MCF 10A (cell line): ENCODE measurements at regions not wholly inside any gene's neighbourhood (a gene's known extent, or its start where the extent isn't known, plus 50 kb on each side); places are given as distances from the start of the nearest gene placed in this dataset.

Experiments
- BruUV-seq: library from RNA; stranded (reverse); fragments of 400-500 nt; replicated peaks from 2 replicates; lab custom pipeline; 2021; lab: Mats Ljungman, UMichigan
- CTCF ChIA-PET: fragments of 300-600 bp; sonication (Branson Sonifier 250); formaldehyde crosslinking; extraction: SDS; loops from one replicate; lab custom pipeline; 2021; ENCODE audit warnings: antibody characterized with exemption, inconsistent platforms; lab: Yijun Ruan, JAX
- POLR2A ChIA-PET: fragments of 300-600, 350-650 bp; sonication (Branson Sonifier 250); formaldehyde crosslinking; extraction: SDS; loops from one replicate; lab custom pipeline; 2020; ENCODE audit warnings: antibody characterized with exemption, inconsistent platforms; lab: Yijun Ruan, JAX
- DNase-seq: peaks from one replicate; pipeline ENCODE4 v3.0.0-alpha.2; 2018; ENCODE audit not compliant: unreplicated experiment
- H3K27ac Mint-ChIP-seq: one replicate; pipeline ENCODE4 v1.8.0; 2022; ENCODE audit warnings: mild to moderate bottlenecking, low read depth, mixed read lengths; ENCODE audit not compliant: unreplicated experiment
- H3K27me3 Mint-ChIP-seq: one replicate; pipeline ENCODE4 v1.8.0; 2022; ENCODE audit warnings: mixed read lengths; ENCODE audit not compliant: insufficient read depth, unreplicated experiment
- H3K36me3 Mint-ChIP-seq: one replicate; pipeline ENCODE4 v1.8.0; 2022; ENCODE audit warnings: mild to moderate bottlenecking, moderate library complexity, mixed read lengths; ENCODE audit not compliant: insufficient read depth, unreplicated experiment
- H3K4me1 Mint-ChIP-seq: one replicate; pipeline ENCODE4 v1.8.0; 2022; ENCODE audit warnings: mixed read lengths; ENCODE audit not compliant: insufficient read depth, unreplicated experiment
- H3K4me3 Mint-ChIP-seq: one replicate; pipeline ENCODE4 v1.8.0; 2022; ENCODE audit warnings: mild to moderate bottlenecking, moderate library complexity, mixed read lengths; ENCODE audit not compliant: unreplicated experiment
- H3K9me3 Mint-ChIP-seq: one replicate; pipeline ENCODE4 v1.8.0; 2022; ENCODE audit warnings: mixed read lengths; ENCODE audit not compliant: unreplicated experiment
- intact Hi-C: fragments of 100-400 bp; cut with micrococcal nuclease; formaldehyde crosslinking; loops from 2 replicates; pipeline ENCODE4 v1.14.1; 2022
- TF ChIP-seq, protein P1 (sequence below): fragments of 200-600 bp; IDR thresholded peaks from one replicate; pipeline ENCODE4 v1.8.0; 2022; ENCODE audit warnings: antibody characterized with exemption, mild to moderate bottlenecking; ENCODE audit not compliant: unreplicated experiment

DNA sequence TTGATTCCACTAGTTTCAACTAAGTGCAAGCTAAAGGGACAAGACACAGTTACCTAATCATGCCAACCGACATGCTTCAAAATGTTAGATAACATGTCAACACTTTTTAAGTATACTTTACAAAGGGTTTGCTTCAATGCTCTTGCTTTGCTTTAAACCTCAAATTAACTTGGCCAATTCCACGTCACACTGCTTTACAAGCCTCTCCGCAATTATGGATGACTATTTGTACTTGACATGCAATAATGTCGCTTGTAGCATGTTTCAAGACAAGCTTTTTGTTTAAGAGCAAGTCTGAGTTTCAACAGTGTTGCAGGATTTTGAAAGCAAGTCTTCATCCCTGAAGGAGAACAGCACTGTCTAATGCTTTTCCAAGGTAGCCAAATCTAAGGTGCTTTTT, 86.9 kb downstream of the CNTN3 start:
- H3K27me3 Mint-ChIP-seq = no peaks in the 10 kb centered on the region
- DNase-seq = no peak

DNA sequence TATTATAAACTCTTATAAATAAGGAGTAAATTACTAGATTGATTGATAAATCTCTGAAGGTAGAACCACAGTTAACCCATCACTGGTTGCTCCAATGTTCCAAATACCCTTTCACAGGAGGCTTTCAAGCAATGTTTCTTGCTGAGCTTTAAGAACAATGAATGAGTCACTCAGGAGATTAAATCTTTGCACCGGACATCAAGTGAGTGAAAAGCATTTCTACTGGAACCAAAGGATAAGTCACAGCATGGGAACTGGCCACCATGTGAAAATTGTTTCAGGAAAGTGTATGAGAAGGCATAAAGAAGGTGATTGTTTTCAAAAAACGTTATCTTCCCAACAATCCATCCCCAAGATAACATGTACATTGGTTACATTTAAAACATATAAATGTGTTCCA, 90.6 kb downstream of the CNTN3 start:
- Mint-ChIP-seq H3K4me3 (no peak overlapping the region), H3K4me1 (peaks cover 9% of the 10 kb centered on the region), H3K27me3 (no peaks in the 10 kb centered on the region), H3K36me3 (no peaks in the 10 kb centered on the region), H3K27ac (no peak overlapping the region), H3K9me3 (no peaks in the 10 kb centered on the region)
- BruUV-seq = no TSS peak
- CTCF ChIA-PET = interaction anchor here (0.6 to 0.7 kb wide), 2 partner anchors 16 to 177 kb away, joined by 3 read pairs; no protein-coding TSS in a partner anchor
- intact Hi-C loops = no loop called here
- POLR2A ChIA-PET = interaction anchor here (0.6 kb wide), 1 partner anchor 13 kb away, joined by 3 read pairs; no protein-coding TSS in a partner anchor
- DNase-seq = peak; percentile 25
- TF ChIP-seq, protein P1, sequence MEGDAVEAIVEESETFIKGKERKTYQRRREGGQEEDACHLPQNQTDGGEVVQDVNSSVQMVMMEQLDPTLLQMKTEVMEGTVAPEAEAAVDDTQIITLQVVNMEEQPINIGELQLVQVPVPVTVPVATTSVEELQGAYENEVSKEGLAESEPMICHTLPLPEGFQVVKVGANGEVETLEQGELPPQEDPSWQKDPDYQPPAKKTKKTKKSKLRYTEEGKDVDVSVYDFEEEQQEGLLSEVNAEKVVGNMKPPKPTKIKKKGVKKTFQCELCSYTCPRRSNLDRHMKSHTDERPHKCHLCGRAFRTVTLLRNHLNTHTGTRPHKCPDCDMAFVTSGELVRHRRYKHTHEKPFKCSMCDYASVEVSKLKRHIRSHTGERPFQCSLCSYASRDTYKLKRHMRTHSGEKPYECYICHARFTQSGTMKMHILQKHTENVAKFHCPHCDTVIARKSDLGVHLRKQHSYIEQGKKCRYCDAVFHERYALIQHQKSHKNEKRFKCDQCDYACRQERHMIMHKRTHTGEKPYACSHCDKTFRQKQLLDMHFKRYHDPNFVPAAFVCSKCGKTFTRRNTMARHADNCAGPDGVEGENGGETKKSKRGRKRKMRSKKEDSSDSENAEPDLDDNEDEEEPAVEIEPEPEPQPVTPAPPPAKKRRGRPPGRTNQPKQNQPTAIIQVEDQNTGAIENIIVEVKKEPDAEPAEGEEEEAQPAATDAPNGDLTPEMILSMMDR = no peak

More for the DNA sequence above, 86.9 kb downstream of the CNTN3 start:
- Mint-ChIP-seq H3K4me1 (peaks cover 31% of the 10 kb centered on the region), H3K9me3 (no peaks in the 10 kb centered on the region), H3K27ac (no peak overlapping the region), H3K4me3 (no peak overlapping the region), H3K36me3 (no peaks in the 10 kb centered on the region)
- intact Hi-C loops = no loop called here
- no TSS peak for BruUV-seq
- ChIA-PET CTCF (no interaction called here), POLR2A (no interaction called here)
- TF ChIP-seq, protein P1 = no peak

DNA sequence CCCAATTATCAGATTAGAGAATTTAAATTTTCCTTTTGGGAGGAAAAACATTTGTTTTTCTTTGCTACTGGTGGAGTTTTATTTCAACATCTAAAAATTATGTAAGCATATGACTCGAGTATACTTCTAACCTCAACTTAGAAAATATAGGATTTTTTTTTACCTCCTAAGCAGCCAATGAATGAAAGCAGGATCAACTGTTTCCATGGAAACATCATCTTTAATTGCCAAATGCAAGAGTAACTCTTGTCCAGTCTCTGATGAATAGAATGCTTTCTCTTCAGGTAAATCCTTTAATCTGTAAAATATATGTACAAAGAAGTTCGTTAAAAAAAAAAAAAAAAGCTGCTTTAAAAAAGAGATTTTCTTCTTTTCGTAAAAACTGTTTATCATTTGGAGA, 93.6 kb downstream of the CNTN3 start:
- DNase-seq = no peak

DNA sequence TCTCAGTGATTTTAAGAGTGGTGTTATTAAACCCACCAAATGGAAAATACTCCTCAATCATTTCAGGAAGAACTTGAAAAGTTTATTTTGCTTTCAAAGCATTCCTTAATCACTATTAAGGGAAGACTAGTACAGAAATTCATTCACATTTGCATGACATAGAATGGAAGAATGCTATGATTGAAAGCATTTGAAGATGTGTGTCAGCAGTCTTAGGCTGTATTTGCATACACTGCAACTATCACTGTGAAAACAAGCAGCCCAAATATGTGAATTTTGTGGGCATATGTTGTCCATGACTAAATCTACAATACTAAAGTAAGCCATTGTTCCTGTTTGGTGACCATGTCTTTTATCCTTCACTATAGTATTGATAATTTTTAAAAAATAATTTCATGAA, 95.8 kb downstream of the CNTN3 start:
- TF ChIP-seq, protein P1 = no peak
- no TSS peak for BruUV-seq
- Mint-ChIP-seq H3K27ac (no peak overlapping the region), H3K9me3 (peaks cover 8% of the 10 kb centered on the region), H3K4me1 (peaks cover under 1% of the 10 kb centered on the region), H3K4me3 (no peak overlapping the region), H3K27me3 (no peaks in the 10 kb centered on the region), H3K36me3 (no peaks in the 10 kb centered on the region)
- ChIA-PET CTCF (no interaction called here), POLR2A (no interaction called here)
- no peak for DNase-seq
- intact Hi-C loops = no loop called here

More for the DNA sequence above, 93.6 kb downstream of the CNTN3 start:
- no peak overlapping the region for H3K27ac Mint-ChIP-seq
- BruUV-seq = no TSS peak
- H3K27me3 Mint-ChIP-seq = no peaks in the 10 kb centered on the region
- intact Hi-C loops = no loop called here
- POLR2A ChIA-PET = no interaction called here
- H3K36me3 Mint-ChIP-seq = no peaks in the 10 kb centered on the region
- peaks cover 3% of the 10 kb centered on the region for H3K4me1 Mint-ChIP-seq
- peaks cover 8% of the 10 kb centered on the region for H3K9me3 Mint-ChIP-seq
- TF ChIP-seq, protein P1 = no peak
- CTCF ChIA-PET = no interaction called here
- H3K4me3 Mint-ChIP-seq = no peak overlapping the region
